NB4 (cell line): ENCODE measurements at regions not wholly inside any gene's neighbourhood (a gene's known extent, or its start where the extent isn't known, plus 50 kb on each side); places are given as distances from the start of the nearest gene placed in this dataset.

ENCODE experiments used
- DNase-seq: peaks from one replicate; pipeline ENCODE4 v3.0.0; 2010; ENCODE audit warnings: low read depth
- H3K4me3 ChIP-seq: one replicate; pipeline ENCODE4 v1.5.1; 2011; ENCODE audit warnings: mild to moderate bottlenecking, low read depth, low read length, moderate library complexity
- MYC ChIP-seq: IDR thresholded peaks from 2 replicates; pipeline ENCODE4 v1.6.1; 2011; ENCODE audit warnings: low read depth, low read length
- POLR2A ChIP-seq: IDR thresholded peaks from 2 replicates; pipeline ENCODE4 v1.6.1; 2011; ENCODE audit warnings: mild to moderate bottlenecking; ENCODE audit not compliant: insufficient read length; ENCODE audit errors: extremely low read depth
- TF ChIP-seq, protein P1 (sequence below): IDR thresholded peaks from 2 replicates; pipeline ENCODE4 v1.6.1; 2011; ENCODE audit warnings: low read depth, low read length
- TF ChIP-seq, protein P2 (sequence below): IDR thresholded peaks from one replicate; pipeline ENCODE4 v1.5.1; 2012; ENCODE audit warnings: low read depth, low read length

DNA sequence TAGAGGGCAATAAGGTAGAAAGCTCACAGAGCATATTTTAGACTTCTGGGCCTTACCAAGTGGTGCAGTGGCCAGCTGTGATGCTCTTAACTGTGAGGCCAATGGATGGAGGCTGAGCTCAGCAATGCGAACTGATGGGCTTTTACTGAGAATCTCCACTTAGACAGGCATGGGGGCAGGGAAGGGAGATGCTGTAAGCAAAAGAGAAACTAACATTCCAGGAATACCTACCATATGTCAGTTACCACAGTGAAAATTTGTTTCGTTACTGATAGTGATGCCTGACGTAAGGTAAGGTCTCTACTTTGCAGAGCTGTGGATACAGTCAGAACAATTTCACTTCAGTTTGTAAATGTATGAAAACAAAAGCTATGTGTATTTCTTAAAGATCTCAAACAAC, 250.6 kb upstream of the ZFHX3 start:
- no peak for DNase-seq
- TF ChIP-seq POLR2A (no peak), MYC (no peak)
- TF ChIP-seq, protein P1, sequence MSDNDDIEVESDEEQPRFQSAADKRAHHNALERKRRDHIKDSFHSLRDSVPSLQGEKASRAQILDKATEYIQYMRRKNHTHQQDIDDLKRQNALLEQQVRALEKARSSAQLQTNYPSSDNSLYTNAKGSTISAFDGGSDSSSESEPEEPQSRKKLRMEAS, result no peak
- TF ChIP-seq, protein P2, sequence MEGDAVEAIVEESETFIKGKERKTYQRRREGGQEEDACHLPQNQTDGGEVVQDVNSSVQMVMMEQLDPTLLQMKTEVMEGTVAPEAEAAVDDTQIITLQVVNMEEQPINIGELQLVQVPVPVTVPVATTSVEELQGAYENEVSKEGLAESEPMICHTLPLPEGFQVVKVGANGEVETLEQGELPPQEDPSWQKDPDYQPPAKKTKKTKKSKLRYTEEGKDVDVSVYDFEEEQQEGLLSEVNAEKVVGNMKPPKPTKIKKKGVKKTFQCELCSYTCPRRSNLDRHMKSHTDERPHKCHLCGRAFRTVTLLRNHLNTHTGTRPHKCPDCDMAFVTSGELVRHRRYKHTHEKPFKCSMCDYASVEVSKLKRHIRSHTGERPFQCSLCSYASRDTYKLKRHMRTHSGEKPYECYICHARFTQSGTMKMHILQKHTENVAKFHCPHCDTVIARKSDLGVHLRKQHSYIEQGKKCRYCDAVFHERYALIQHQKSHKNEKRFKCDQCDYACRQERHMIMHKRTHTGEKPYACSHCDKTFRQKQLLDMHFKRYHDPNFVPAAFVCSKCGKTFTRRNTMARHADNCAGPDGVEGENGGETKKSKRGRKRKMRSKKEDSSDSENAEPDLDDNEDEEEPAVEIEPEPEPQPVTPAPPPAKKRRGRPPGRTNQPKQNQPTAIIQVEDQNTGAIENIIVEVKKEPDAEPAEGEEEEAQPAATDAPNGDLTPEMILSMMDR, result no peak

DNA sequence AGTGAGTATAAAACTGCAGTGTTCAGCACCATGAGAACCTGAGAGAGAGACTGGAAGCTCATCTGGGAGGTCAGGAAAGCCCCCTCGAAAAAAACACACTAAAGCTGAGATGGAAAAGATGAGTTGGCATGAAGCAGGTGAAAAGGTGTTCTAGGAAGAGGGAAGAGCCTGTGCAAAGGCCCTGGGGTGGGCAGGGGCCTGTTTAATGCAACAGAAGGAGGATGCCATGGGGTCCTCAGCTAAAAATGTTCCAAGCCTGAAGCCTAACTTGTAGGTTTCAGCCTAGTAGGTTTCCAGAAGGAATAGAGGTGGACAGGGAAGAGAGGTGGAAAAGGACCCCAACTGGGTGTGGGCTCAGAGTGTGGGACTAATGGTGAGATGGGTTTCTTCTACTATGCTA, 242.3 kb upstream of the ZFHX3 start:
- TF ChIP-seq, protein P1, result no peak
- TF ChIP-seq, protein P2, result no peak
- TF ChIP-seq POLR2A, result no peak
- no peak for TF ChIP-seq MYC
- no peak overlapping the region for H3K4me3 ChIP-seq
- no peak for DNase-seq

More for the DNA sequence above, 250.6 kb upstream of the ZFHX3 start:
- no peak overlapping the region for H3K4me3 ChIP-seq

DNA sequence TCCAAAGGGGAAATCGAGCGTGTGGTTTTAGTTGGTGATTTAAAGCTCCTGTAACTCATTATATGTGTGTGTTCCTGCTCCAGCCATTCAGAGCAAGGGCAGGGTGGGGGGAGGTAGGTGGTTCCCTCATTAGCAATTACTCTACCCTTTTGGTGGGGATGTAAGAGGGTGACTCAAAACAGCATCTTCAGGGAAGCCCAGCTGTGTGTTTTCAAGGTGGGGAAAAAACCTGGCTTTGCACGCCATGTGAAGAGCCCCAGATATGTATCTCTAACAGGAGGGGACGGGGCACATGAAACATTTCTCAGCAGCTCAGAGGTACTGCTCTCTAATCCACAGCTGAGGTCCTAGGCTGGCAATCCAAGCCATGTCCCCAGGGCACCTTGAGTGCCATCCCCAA, 241.3 kb upstream of the ZFHX3 start:
- H3K4me3 ChIP-seq, result no peak overlapping the region
- DNase-seq, result no peak
- TF ChIP-seq, protein P1, result no peak
- TF ChIP-seq MYC (no peak), POLR2A (no peak)
- TF ChIP-seq, protein P2, result no peak

DNA sequence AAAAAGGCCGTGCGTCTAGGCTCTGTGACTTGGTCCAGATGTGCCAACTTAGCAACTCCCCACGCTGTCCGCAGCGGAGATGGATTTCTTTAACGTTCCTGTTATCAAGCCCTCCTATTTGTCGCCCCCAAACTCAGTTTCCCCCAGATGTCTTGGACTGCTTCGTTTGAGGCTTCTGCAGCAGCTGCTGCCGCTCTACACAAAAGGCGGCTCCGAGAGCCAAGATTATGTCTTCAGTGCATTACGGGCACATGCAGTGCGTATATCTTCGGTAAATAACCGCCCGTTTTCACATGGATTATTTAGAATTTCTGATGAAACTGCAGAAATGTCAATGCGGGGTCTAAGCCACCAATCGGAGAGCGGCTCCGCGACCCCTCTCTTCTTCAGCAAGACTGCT, 240.6 kb upstream of the ZFHX3 start:
- DNase-seq, result no peak
- TF ChIP-seq MYC (no peak), POLR2A (no peak)
- TF ChIP-seq, protein P2, result no peak
- TF ChIP-seq, protein P1, result no peak
- no peak overlapping the region for H3K4me3 ChIP-seq

DNA sequence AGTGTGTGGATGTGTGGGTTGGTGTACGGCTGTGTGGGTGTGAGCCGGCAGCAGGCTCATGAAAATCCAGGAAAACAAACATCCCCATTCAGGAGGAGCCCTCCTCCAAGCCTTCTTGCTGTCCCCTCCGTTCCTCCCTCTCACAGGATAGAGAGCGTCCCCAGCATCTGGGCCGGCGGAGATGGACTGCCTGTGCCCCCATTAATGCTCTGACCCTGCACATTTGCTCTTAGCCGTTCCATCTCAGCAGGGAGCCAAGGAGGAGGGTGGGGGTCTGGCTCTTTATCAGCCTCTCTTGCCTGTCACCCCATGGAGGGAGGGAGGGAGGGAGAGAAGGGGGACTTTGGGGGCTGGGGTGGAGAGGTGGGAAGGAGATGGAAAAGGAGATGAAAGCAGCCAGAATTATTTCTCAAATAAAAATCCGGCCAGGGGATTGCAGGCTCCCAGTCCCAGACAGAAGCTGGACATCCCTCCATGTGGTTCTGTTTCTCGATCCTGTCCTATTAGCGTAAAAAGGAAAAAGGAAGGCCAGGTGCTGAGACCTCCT, 240.0 kb upstream of the ZFHX3 start:
- TF ChIP-seq POLR2A (no peak), MYC (no peak)
- TF ChIP-seq, protein P2, result no peak
- TF ChIP-seq, protein P1, result no peak
- no peak for DNase-seq
- no peak overlapping the region for H3K4me3 ChIP-seq
